ENCODE measurements at regions not wholly inside any gene's neighbourhood (a gene's known extent, or its start where the extent isn't known, plus 50 kb on each side); places are given as distances from the start of the nearest gene placed in this dataset.

DNA sequence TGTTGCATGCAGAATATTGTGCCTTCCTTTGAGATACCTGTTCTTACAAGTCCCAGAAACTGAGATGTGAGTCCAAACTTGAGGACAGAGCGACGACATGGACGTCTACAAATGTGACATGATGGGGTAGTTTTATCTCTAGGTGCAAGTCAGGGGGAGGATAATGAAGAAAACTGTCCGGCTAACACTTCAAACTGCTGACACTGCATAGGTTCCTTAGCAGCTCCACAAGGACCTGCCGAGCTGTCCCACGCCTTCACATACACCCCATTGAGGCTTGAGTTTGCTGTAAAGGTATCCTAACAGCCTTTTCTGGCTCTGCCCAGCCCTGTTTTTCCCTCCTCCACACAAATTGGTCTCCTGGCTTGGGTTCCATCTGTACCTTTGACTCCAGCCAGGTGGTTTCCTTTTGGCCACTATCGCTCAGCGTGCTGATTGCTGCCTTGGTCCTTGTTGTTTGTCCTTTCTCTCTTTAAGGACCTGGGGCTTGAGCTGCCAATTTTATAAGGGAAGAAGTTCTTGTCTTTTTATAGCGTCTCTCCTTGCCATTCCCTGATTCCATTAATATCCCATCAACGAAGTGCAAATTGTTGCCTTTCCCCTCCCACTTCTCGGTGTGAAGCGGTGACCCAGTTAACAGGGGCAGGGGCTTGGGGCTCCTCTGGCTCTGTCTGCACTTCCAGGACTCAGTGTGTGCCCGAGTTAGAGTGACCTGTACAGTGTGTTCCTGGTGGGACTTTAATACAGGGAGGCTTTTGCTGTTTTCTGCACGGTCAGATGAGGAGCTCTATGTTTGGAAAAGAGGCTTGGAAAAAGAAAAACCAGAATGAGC, 100.3 kb downstream of the PCSK1 start:
- TF ChIP-seq, protein P1, sequence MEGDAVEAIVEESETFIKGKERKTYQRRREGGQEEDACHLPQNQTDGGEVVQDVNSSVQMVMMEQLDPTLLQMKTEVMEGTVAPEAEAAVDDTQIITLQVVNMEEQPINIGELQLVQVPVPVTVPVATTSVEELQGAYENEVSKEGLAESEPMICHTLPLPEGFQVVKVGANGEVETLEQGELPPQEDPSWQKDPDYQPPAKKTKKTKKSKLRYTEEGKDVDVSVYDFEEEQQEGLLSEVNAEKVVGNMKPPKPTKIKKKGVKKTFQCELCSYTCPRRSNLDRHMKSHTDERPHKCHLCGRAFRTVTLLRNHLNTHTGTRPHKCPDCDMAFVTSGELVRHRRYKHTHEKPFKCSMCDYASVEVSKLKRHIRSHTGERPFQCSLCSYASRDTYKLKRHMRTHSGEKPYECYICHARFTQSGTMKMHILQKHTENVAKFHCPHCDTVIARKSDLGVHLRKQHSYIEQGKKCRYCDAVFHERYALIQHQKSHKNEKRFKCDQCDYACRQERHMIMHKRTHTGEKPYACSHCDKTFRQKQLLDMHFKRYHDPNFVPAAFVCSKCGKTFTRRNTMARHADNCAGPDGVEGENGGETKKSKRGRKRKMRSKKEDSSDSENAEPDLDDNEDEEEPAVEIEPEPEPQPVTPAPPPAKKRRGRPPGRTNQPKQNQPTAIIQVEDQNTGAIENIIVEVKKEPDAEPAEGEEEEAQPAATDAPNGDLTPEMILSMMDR (conservative IDR thresholded peaks at IDR 0.05): no peak
- no peak for TF ChIP-seq ZFX (IDR thresholded peaks at IDR 0.05)

Measured in C4-2B (cell line).